Nephron (organoid): ENCODE measurements at regions not wholly inside any gene's neighbourhood (a gene's known extent, or its start where the extent isn't known, plus 50 kb on each side); places are given as distances from the start of the nearest gene placed in this dataset.

Experiments
- H3K27ac Mint-ChIP-seq, 3 experiments: 2 replicates each; pipeline ENCODE4 v1.8.0; 2020; ENCODE audit warnings: mixed read lengths in 3 of 3, mild to moderate bottlenecking in 2 of 3, moderate library complexity in 1 of 3
- H3K27me3 Mint-ChIP-seq: 2 replicates; pipeline ENCODE4 v1.8.0; 2021; ENCODE audit warnings: low read depth, mild to moderate bottlenecking, moderate library complexity, mixed read lengths
- H3K36me3 Mint-ChIP-seq: 2 replicates; pipeline ENCODE4 v1.8.0; 2020; ENCODE audit warnings: low read depth, mixed read lengths
- H3K4me1 Mint-ChIP-seq: 2 replicates; pipeline ENCODE4 v1.8.0; 2020; ENCODE audit warnings: mixed read lengths
- H3K4me3 Mint-ChIP-seq, 3 experiments: 2 replicates each; pipeline ENCODE4 v1.8.0; 2020; ENCODE audit warnings: mild to moderate bottlenecking in 3 of 3, mixed read lengths in 3 of 3, moderate library complexity in 2 of 3
- H3K9me3 Mint-ChIP-seq: 2 replicates; pipeline ENCODE4 v1.8.0; 2020; ENCODE audit warnings: mixed read lengths
- CTCF ChIP-seq, 3 experiments: fragments of 200-600 bp; sonication (generic); IDR thresholded peaks; one replicate each; pipeline ENCODE4 v1.5.0; 2021; ENCODE audit warnings: antibody characterized with exemption in 3 of 3; ENCODE audit not compliant: unreplicated experiment in 3 of 3

DNA sequence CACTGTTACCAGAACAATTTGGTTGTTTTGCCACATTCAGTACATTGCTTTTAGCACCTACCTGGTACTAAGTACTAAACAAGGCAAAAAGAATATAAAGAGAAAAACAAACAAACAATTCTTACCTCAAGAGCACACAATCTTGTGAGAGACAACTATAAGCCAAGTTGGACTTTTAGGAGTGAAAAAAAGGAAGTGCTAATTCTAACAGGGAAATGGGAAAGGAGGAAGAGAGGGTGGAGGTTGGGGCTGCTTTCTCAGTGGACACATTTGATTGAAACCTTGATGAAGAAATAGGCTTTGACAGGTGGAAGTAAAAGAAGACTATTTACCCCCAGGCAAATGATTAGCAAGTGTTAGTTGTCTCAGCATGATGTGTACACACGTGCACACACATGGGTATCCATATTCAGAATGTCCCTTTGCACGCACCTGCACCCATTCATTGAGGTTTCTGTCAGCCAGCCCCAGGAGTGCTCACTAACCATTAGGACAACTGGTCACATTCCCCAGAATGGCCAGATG is 302.6 kb downstream of the ACTL7B start:
- Mint-ChIP-seq H3K4me1 (peaks cover 15% of the 10 kb centered on the region), H3K27ac (no peak overlapping the region), H3K36me3 (no peaks in the 10 kb centered on the region), H3K9me3 (no peaks in the 10 kb centered on the region), H3K4me3 (no peak overlapping the region), H3K27me3 (peaks cover 19% of the 10 kb centered on the region)
- no peak for TF ChIP-seq CTCF (IDR thresholded peaks at IDR 0.05; ENCODE audit: unreplicated experiment in 3 of 3)

- H3K27ac Mint-ChIP-seq: no peak overlapping the region
- H3K4me1 Mint-ChIP-seq: peaks cover 15% of the 10 kb centered on the region
- H3K9me3 Mint-ChIP-seq: no peaks in the 10 kb centered on the region
- H3K36me3 Mint-ChIP-seq: no peaks in the 10 kb centered on the region
- no peak overlapping the region for H3K4me3 Mint-ChIP-seq
- peaks cover 12% of the 10 kb centered on the region for H3K27me3 Mint-ChIP-seq
- no peak for TF ChIP-seq CTCF (IDR thresholded peaks at IDR 0.05; ENCODE audit: unreplicated experiment in 3 of 3)
Measured at GRCh38 chr9:108552459-108553040, 303.2 kb downstream of the ACTL7B start.

DNA sequence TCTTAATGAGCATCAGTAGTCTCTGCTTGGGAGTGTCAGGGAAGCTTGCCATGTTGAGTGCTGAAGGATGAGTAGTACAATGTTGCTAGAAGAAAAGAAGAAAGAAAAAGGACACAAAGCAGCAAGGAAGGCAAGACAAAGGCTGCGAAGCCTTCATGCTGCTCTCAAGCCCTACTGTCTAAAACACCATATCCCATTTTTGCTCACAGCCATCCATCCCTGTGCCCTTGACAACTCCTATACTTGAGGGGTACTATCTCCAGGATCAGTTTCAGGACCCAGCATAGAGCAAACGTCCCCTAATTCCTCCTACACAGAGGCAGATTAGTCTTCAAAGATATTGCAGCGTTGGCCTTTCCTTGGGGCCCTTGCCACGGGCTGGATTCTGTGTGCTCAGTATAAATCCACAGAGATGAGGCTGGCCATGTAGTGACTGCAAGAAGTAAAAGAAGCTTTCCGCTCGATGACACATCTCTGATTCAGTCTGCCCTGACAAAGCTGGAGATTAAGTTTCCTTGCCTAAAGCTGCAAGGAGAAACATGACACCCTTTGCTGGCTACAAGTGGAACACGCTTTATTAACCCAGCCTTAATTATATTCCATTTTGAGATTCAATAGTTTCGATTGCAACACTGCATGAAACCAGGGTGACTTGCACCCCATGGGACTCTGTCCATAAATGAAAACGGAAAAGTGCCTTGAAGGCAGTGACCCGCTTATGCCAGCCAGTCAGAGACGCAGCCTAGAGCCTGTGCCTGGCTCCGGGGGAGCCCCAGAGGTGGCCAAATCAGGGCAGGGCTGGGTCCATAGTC is 304.6 kb downstream of the ACTL7B start:
- Mint-ChIP-seq H3K9me3 (no peaks in the 10 kb centered on the region), H3K27ac (peak overlapping the region in 1 of 3 experiments; percentile 25), H3K36me3 (no peaks in the 10 kb centered on the region), H3K4me3 (no peak overlapping the region), H3K4me1 (peaks cover 15% of the 10 kb centered on the region), H3K27me3 (peaks cover 12% of the 10 kb centered on the region)
- TF ChIP-seq CTCF (IDR thresholded peaks at IDR 0.05; ENCODE audit: unreplicated experiment in 3 of 3): no peak

DNA sequence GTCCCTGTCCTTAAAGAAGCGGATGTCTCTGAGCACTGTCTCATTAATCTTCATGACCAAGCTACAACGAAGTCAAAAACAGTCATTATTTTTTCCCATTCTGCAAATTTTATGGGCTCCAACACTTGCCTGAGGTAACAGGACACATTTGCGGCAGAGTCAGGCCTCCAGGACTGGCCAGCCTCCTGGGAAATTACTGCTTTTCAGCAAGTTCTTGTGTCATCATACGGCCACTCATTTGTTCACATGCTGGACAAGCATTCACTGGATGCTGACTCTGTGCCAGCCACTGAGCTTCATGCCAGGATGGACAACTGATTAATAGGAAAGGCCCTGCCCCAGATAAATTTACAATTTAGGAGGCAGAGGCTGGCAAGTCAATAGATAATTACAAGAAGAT is 305.7 kb downstream of the ACTL7B start:
- Mint-ChIP-seq H3K9me3 (no peaks in the 10 kb centered on the region), H3K27me3 (peaks cover 12% of the 10 kb centered on the region), H3K27ac (peak overlapping the region in 1 of 3 experiments; percentile 35), H3K4me1 (peaks cover 15% of the 10 kb centered on the region), H3K4me3 (no peak overlapping the region), H3K36me3 (no peaks in the 10 kb centered on the region)
- TF ChIP-seq CTCF (IDR thresholded peaks at IDR 0.05; ENCODE audit: unreplicated experiment in 3 of 3): no peak

DNA sequence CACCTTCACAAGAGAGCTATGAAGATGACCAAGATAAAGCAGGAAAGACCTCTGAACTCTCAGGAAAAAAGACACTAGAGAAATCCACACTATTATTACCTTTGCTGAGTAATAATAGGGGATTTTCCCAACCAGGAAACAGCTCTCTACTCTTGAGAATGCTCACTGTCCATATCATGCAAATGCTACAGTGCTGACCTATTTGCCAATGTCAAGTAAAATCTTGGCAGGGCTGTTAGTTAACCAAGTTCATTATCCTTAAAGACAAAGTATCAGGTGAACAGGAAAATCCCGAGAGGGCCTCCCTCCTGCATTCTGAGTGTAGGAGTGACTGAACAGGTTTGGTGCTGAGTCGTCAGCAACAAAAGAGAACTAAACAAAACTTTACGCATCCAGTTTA is 306.6 kb downstream of the ACTL7B start:
- Mint-ChIP-seq H3K27me3 (peaks cover 12% of the 10 kb centered on the region), H3K9me3 (no peaks in the 10 kb centered on the region), H3K4me3 (no peak overlapping the region), H3K36me3 (no peaks in the 10 kb centered on the region), H3K27ac (no peak overlapping the region), H3K4me1 (peaks cover 15% of the 10 kb centered on the region)
- TF ChIP-seq CTCF (IDR thresholded peaks at IDR 0.05; ENCODE audit: unreplicated experiment in 3 of 3): no peak
